Osteocyte (in vitro differentiated cells): ENCODE measurements at regions not wholly inside any gene's neighbourhood (a gene's known extent, or its start where the extent isn't known, plus 50 kb on each side); places are given as distances from the start of the nearest gene placed in this dataset.
A peak's percentile ranks its signal among the peaks of the same experiment; 100 is the strongest.

Experiments used
- DNase-seq: peaks from one replicate; pipeline ENCODE4 v3.0.0; 2021; ENCODE audit warnings: mixed read lengths; ENCODE audit not compliant: unreplicated experiment; ENCODE audit errors: extremely low spot score
- H3K27ac Mint-ChIP-seq: one replicate; pipeline ENCODE4 v1.8.0; 2021; ENCODE audit warnings: mild to moderate bottlenecking, mixed read lengths; ENCODE audit not compliant: unreplicated experiment
- H3K27me3 Mint-ChIP-seq: one replicate; pipeline ENCODE4 v1.8.0; 2021; ENCODE audit warnings: mixed read lengths; ENCODE audit not compliant: unreplicated experiment
- H3K36me3 Mint-ChIP-seq: one replicate; pipeline ENCODE4 v1.8.0; 2021; ENCODE audit warnings: mixed read lengths; ENCODE audit not compliant: unreplicated experiment
- H3K4me1 Mint-ChIP-seq: one replicate; pipeline ENCODE4 v1.8.0; 2021; ENCODE audit warnings: mixed read lengths; ENCODE audit not compliant: unreplicated experiment
- H3K4me3 Mint-ChIP-seq: one replicate; pipeline ENCODE4 v1.8.0; 2021; ENCODE audit warnings: mild to moderate bottlenecking, moderate library complexity, mixed read lengths; ENCODE audit not compliant: unreplicated experiment
- H3K9me3 Mint-ChIP-seq: one replicate; pipeline ENCODE4 v1.8.0; 2021; ENCODE audit warnings: mixed read lengths; ENCODE audit not compliant: unreplicated experiment
- CTCF ChIP-seq: fragments of 200-600 bp; sonication (generic); IDR thresholded peaks from 2 replicates; pipeline ENCODE4 v1.5.0; 2021; ENCODE audit warnings: antibody characterized with exemption, mild to moderate bottlenecking, moderate library complexity

- H3K27ac Mint-ChIP-seq, result no peak overlapping the region
- peaks cover 6% of the 10 kb centered on the region for H3K27me3 Mint-ChIP-seq
- peaks cover 9% of the 10 kb centered on the region for H3K4me1 Mint-ChIP-seq
- TF ChIP-seq CTCF, result no peak
- H3K4me3 Mint-ChIP-seq, result no peak overlapping the region
- H3K9me3 Mint-ChIP-seq, result peaks cover 9% of the 10 kb centered on the region
- DNase-seq, result no peak
- no peaks in the 10 kb centered on the region for H3K36me3 Mint-ChIP-seq
Observed at GRCh38 chr6:104344223-104344622, 515.5 kb downstream of the HACE1 start.

- no peak for DNase-seq
- no peak overlapping the region for H3K27ac Mint-ChIP-seq
Observed at GRCh38 chr6:104332364-104332763, 527.4 kb downstream of the HACE1 start.

GRCh38 chr6:104326173-104327001 lies 533.3 kb downstream of the HACE1 start:
- Mint-ChIP-seq H3K4me1 (peaks cover 33% of the 10 kb centered on the region), H3K36me3 (no peaks in the 10 kb centered on the region)
- DNase-seq, result no peak

More at GRCh38 chr6:104332364-104332763, 527.4 kb downstream of the HACE1 start:
- H3K4me1 Mint-ChIP-seq, result peaks cover 16% of the 10 kb centered on the region
- H3K36me3 Mint-ChIP-seq, result no peaks in the 10 kb centered on the region
- H3K9me3 Mint-ChIP-seq, result no peaks in the 10 kb centered on the region
- H3K27me3 Mint-ChIP-seq, result peaks cover 7% of the 10 kb centered on the region
- TF ChIP-seq CTCF, result no peak
- no peak overlapping the region for H3K4me3 Mint-ChIP-seq

GRCh38 chr6:104325341-104326172 lies 534.2 kb downstream of the HACE1 start:
- H3K9me3 Mint-ChIP-seq, result no peaks in the 10 kb centered on the region
- no peaks in the 10 kb centered on the region for H3K36me3 Mint-ChIP-seq
- no peaks in the 10 kb centered on the region for H3K27me3 Mint-ChIP-seq

More at GRCh38 chr6:104326173-104327001, 533.3 kb downstream of the HACE1 start:
- H3K27me3 Mint-ChIP-seq, result no peaks in the 10 kb centered on the region
- no peaks in the 10 kb centered on the region for H3K9me3 Mint-ChIP-seq
- H3K27ac Mint-ChIP-seq, result peak overlapping the region; percentile 78
- TF ChIP-seq CTCF, result no peak
- peak overlapping the region; percentile 8 for H3K4me3 Mint-ChIP-seq

More at GRCh38 chr6:104325341-104326172, 534.2 kb downstream of the HACE1 start:
- Mint-ChIP-seq H3K4me3 (no peak overlapping the region), H3K27ac (peak overlapping the region; percentile 78), H3K4me1 (peaks cover 33% of the 10 kb centered on the region)
- DNase-seq, result no peak
- peak; percentile 81 for TF ChIP-seq CTCF
